GM21526 (cell line): ENCODE measurements at regions not wholly inside any gene's neighbourhood (a gene's known extent, or its start where the extent isn't known, plus 50 kb on each side); places are given as distances from the start of the nearest gene placed in this dataset.
"Not testable (repeated sequence)": the region's sequence is repeated elsewhere in the genome, so short reads cannot be mapped to it uniquely, and the experiment has no call there.

ENCODE experiments used
- ATAC-seq: cut with Tn5 transposase; IDR thresholded peaks from one replicate; pipeline ENCODE4 v1.9.1; 2021; ENCODE audit warnings: moderate library complexity; ENCODE audit not compliant: unreplicated experiment, low FRiP score

GRCh38 chr4:30989508-30989907 is 269.3 kb downstream of the PCDH7 start:
- ATAC-seq, result no peak

GRCh38 chr4:30996841-30997240 is 276.7 kb downstream of the PCDH7 start:
- no peak for ATAC-seq

- no peak for ATAC-seq
Measured at GRCh38 chr4:31005037-31005436, 284.9 kb downstream of the PCDH7 start.

GRCh38 chr4:31007858-31008257 is 287.7 kb downstream of the PCDH7 start:
- no peak for ATAC-seq

GRCh38 chr4:31009926-31010325 is 289.8 kb downstream of the PCDH7 start:
- ATAC-seq, result no peak

- no peak for ATAC-seq
Measured at GRCh38 chr4:31015123-31015522, 295.0 kb downstream of the PCDH7 start.

GRCh38 chr4:31016322-31017061 is 296.3 kb downstream of the PCDH7 start:
- ATAC-seq, result no peak

GRCh38 chr4:31020363-31020762 is 300.2 kb downstream of the PCDH7 start:
- ATAC-seq, result no peak

- no peak for ATAC-seq
Measured at GRCh38 chr4:31021008-31021407, 300.8 kb downstream of the PCDH7 start.

GRCh38 chr4:31022702-31023101 is 302.5 kb downstream of the PCDH7 start:
- ATAC-seq, result no peak

- ATAC-seq, result no peak
Measured at GRCh38 chr4:31023109-31023508, 302.9 kb downstream of the PCDH7 start.

- no peak for ATAC-seq
Measured at GRCh38 chr4:31023742-31024141, 303.6 kb downstream of the PCDH7 start.

- ATAC-seq, result not testable (repeated sequence)
Measured at GRCh38 chr4:31024781-31025180, 304.6 kb downstream of the PCDH7 start.

GRCh38 chr4:31026256-31026655 is 306.1 kb downstream of the PCDH7 start:
- no peak for ATAC-seq

- no peak for ATAC-seq
Measured at GRCh38 chr4:31034550-31034949, 314.4 kb downstream of the PCDH7 start.

GRCh38 chr4:31035761-31036160 is 315.6 kb downstream of the PCDH7 start:
- ATAC-seq, result no peak

- ATAC-seq, result no peak
Measured at GRCh38 chr4:31037703-31038102, 317.5 kb downstream of the PCDH7 start.

- ATAC-seq, result no peak
Measured at GRCh38 chr4:31039382-31039781, 319.2 kb downstream of the PCDH7 start.

GRCh38 chr4:31040106-31040505 is 319.9 kb downstream of the PCDH7 start:
- ATAC-seq, result no peak

- no peak for ATAC-seq
Measured at GRCh38 chr4:31041385-31041784, 321.2 kb downstream of the PCDH7 start.

GRCh38 chr4:31041853-31042252 is 321.7 kb downstream of the PCDH7 start:
- ATAC-seq, result no peak

- ATAC-seq, result no peak
Measured at GRCh38 chr4:31043382-31044062, 323.4 kb downstream of the PCDH7 start.
